Activated CD8-positive, alpha-beta memory T cell treated with anti-CD3 and anti-CD28 coated beads for 48 hours (primary cell): ENCODE measurements at regions not wholly inside any gene's neighbourhood (a gene's known extent, or its start where the extent isn't known, plus 50 kb on each side); places are given as distances from the start of the nearest gene placed in this dataset.

Experiments
- DNase-seq, 3 experiments: peaks; one replicate each; pipeline ENCODE4 v3.0.0-alpha.2; 2020; ENCODE audit warnings: low read depth in 2 of 3, low spot score in 2 of 3

GRCh38 chr16:73713251-73713650, 583.4 kb upstream of the PSMD7 start:
- no peak for DNase-seq

- DNase-seq: no peak
These were observed 585.1 kb upstream of the PSMD7 start for GRCh38 chr16:73711406-73712080.

- DNase-seq: no peak
These were observed 586.1 kb upstream of the PSMD7 start for GRCh38 chr16:73710526-73710925.

- no peak for DNase-seq
These were observed 588.8 kb upstream of the PSMD7 start for GRCh38 chr16:73707863-73708262.

- DNase-seq: no peak
These were observed 592.7 kb upstream of the PSMD7 start for GRCh38 chr16:73703891-73704290.

GRCh38 chr16:73697336-73697735, 599.3 kb upstream of the PSMD7 start:
- no peak for DNase-seq

- no peak for DNase-seq
These were observed 603.8 kb upstream of the PSMD7 start for GRCh38 chr16:73692861-73693260.

GRCh38 chr16:73683804-73684203, 612.8 kb upstream of the PSMD7 start:
- DNase-seq: no peak

GRCh38 chr16:73672135-73672534, 624.2 kb upstream of the ZFHX3 start:
- no peak for DNase-seq

GRCh38 chr16:73670836-73671820, 623.2 kb upstream of the ZFHX3 start:
- no peak for DNase-seq

GRCh38 chr16:73669535-73670274, 621.8 kb upstream of the ZFHX3 start:
- no peak for DNase-seq

- no peak for DNase-seq
These were observed 615.8 kb upstream of the ZFHX3 start for GRCh38 chr16:73663720-73664119.

- DNase-seq: no peak
These were observed 588.3 kb upstream of the ZFHX3 start for GRCh38 chr16:73636196-73636595.

GRCh38 chr16:73629011-73629410, 581.1 kb upstream of the ZFHX3 start:
- DNase-seq: no peak

GRCh38 chr16:73617738-73618137, 569.8 kb upstream of the ZFHX3 start:
- DNase-seq: no peak

- no peak for DNase-seq
These were observed 568.8 kb upstream of the ZFHX3 start for GRCh38 chr16:73616770-73617169.

- DNase-seq: no peak
These were observed 568.3 kb upstream of the ZFHX3 start for GRCh38 chr16:73616166-73616753.

GRCh38 chr16:73615071-73615940, 567.4 kb upstream of the ZFHX3 start:
- DNase-seq: no peak

GRCh38 chr16:73614131-73614530, 566.2 kb upstream of the ZFHX3 start:
- DNase-seq: no peak

- no peak for DNase-seq
These were observed 562.8 kb upstream of the ZFHX3 start for GRCh38 chr16:73610605-73611156.
